HG03064 (cell line): ENCODE measurements at regions not wholly inside any gene's neighbourhood (a gene's known extent, or its start where the extent isn't known, plus 50 kb on each side); places are given as distances from the start of the nearest gene placed in this dataset.

Experiments
- ATAC-seq: cut with Tn5 transposase; IDR thresholded peaks from one replicate; pipeline ENCODE4 v1.9.1; 2021; ENCODE audit warnings: low read depth; ENCODE audit not compliant: unreplicated experiment

DNA sequence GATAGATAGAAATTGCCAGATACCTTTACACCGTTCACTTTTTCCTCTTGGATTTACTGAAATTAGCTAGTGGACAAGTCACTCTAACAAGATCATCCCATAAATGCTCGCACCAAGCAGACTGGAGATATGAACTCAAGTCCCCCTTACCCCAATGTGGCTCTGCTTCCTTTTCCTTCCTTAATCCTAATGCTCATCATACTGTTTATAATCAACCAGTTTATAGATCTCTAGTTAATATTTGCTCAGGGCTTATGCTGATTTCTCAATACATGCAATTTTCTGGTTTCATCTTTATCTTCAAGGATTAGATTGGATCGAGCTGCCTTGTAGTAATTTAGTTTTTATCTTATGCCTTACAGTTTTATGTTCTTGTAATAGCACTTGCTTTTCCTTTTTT, 318.3 kb upstream of the KLHL29 start:
- ATAC-seq, result no peak

DNA sequence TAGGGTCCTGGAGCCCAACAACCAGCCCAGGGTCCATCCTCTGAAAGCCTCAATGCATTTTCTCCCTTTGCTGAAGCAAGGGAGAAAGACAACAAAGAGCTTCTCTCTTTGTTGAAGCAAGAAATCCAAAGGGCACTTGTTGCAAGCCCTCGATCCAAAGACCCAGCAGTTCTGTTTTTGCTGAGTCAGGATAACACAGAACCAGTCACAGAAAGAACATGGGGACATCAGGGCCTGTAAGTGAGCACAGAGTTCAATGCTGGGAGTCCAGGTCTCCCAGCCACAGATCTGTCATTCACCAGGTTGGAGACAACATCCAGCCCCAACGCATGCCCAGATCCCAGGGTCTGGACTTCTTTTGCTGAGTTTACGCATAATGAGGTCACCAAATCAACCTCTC, 315.8 kb upstream of the KLHL29 start:
- no peak for ATAC-seq

DNA sequence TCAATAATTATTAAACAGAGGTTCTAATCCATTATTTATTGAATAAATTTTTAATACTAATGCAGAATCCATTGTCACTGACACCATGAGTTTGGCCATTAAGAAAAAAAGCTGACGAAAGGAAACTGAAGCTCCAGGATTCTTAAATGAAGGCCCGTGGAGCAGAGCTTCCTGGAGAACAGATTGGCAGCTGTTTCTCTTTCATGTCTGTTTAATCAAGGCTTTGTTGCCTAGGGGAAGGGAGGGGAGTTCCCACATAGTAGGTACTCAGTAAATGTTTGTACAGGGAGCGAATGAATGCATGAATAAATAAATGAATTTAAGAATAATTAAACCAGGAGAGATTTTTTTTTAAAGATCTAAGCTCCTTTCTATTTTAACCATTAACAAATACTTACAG, 315.1 kb upstream of the KLHL29 start:
- ATAC-seq, result no peak

DNA sequence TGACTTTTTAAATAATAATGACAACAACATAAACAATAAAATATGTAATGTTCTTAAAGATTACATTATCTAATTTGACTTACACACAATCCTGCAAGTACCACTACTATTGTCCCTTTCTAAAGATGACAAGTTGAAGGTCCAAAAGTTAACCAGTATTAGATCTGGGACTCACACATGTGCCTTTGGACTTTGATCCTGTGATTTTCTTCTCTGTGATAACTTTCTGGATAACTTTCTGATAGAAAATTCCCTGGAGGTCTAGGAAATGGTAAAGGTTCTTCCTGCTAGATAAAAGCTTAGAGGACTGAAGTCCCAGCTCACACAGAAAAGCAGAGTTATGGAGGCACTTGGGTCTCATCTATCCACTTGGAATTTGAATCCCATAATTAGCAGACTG, 311.9 kb upstream of the KLHL29 start:
- no peak for ATAC-seq

DNA sequence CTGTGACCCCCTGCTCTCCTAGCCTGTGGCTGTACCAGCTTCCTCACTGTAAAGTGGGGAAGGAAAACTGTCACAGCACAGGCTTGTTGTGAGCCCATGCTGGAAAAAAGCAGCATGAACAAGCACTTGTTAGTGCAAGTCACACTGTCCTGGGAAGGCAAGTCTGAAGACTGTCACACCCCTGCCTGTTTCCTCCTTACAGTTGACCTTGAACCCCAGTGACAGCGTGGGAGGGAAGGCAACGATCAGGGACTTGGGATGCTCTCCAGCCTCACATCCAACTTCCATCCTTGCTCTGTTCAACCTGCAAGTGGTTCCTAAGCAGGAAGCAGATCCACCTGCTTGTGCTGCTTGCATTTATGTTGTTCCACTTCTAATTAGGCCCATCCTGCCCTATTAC, 311.3 kb upstream of the KLHL29 start:
- no peak for ATAC-seq

DNA sequence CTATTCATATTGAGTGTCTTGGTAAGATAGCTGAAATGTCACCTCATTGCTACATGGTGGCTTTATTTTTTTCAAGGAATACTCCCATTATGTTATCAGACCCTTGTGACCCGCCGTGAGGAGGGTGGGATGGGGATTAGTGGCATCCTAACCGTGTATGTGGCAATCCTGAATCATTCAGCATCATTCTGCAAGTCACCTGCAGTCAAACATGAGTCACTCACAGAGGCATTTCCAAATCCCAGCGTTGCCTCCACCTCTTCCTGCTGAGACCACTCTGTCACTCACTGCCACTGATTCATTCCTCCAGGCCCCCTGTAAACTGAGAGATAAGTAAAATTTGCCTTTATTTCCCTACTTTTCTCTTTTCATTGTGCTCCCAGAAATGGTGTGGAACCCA, 307.4 kb upstream of the KLHL29 start:
- no peak for ATAC-seq

DNA sequence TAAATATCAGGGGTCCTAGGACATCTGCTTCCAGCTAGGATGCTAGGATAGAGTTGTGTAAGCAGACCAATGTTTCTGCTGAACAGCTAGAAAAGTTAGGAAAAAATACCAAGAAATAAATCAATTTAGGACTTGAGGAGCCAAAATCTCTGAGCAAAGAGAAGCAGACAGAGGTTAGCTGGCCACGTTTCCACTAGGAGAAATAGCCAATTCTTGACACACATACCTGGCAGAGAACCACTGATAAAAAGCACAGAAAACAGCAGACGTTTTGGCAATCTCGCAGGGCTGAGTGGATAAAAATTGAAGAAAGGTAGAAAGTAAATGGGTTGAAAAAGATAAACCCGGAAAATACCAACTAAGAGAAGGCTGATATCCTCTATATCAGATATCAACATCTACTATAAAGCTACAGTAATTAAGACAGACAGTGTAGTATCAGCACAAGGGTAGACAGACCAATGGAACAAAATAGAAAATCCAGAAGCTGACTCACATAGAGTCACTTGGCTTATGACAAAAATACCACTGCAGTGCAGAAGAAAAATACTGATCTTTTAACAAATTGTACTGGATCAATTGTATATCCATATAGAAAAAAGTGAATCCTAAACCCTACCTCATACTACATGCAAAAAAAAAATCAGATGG, 306.1 kb upstream of the KLHL29 start:
- no peak for ATAC-seq

DNA sequence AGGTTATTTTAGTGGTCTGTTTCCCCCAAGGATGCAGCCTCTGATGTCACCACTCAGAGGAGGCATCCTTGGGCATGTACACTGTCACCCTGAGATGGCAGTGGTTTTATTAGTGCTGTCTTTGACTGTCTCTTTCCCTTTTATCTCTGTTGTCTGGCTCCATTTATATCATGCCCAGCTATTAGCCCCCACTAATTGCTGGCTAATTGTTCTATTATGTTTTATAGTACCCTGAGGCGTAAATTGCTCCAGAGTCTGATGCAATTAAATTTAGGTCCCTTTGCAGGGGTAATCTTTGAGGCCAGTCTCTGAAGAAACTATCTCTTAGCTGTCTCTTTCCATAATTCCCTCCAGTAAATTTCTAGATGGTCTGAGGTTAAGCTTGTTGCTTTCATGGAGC, 301.0 kb upstream of the KLHL29 start:
- ATAC-seq, result no peak

DNA sequence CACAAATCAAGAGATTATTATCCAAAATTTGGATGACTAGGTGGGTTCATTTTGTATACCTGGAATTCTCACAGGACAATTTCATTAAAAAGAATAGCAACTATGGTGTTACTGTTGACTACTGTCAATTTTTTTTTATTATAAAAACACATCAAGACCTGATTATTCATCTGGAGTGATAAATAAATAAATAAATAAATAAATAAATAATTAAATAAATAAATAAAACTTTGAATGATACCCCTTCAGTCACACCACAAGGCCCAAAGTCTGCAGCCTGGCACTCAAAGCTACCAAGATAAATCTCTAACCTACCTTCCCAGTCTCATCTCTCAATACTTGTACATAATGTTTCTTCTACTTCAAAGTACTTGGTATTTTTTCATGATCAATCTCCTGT, 294.0 kb upstream of the KLHL29 start:
- ATAC-seq, result no peak

DNA sequence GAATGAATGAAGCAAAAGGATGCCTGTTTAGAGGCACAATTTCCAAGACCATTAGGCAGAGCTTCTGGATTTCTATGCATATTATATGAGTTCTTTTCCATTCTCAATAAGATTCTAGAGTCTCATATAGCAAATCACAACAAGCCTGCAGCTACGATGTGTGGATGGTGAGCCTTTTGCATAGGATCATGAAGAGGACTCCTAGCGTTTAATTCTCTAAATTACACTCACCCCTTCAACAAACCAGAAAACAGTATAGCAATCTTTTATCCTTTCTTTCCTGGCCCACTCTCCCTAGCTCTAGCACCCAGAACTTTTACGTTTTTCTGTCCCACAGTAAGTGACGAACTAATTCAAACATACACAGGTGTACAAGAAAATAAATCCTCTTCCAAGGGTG, 293.1 kb upstream of the KLHL29 start:
- ATAC-seq, result no peak

DNA sequence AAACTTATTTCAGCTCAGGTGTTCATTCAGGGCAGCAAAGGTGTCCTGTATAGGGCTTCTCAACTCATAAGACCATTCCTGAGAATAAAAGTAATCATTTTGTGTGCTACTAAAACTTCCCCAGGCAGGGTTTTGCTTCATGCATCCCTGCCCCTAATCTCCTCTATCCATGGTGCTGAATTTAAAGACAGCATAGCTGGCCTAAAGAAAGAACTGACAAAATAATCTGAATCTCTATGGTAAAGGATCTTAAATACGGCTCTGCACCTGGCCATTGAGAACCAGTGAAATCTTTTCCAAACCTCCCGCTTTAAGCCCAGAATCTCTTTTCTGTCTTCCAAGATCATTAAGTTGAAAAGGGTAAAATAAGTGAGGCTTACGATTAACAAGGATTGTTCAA, 292.1 kb upstream of the KLHL29 start:
- ATAC-seq, result no peak

DNA sequence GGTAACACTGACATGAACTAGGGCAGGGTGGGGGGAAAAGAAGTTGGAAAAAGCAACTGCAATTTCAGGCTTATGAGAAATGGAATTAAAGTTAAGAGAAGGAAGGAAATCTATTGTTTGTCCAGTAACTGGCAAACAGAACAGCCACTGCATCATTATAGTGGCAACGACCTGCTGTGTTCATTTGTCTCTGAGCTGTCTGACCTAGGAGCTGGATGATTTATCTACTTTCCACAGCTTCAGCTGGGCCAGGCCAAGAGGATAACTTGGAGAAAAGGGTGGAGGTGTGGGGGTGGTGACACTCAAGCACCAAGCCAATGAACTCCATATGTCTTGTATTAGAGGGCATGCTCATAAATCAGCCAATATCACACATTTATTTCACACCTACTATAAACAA, 291.5 kb upstream of the KLHL29 start:
- no peak for ATAC-seq

DNA sequence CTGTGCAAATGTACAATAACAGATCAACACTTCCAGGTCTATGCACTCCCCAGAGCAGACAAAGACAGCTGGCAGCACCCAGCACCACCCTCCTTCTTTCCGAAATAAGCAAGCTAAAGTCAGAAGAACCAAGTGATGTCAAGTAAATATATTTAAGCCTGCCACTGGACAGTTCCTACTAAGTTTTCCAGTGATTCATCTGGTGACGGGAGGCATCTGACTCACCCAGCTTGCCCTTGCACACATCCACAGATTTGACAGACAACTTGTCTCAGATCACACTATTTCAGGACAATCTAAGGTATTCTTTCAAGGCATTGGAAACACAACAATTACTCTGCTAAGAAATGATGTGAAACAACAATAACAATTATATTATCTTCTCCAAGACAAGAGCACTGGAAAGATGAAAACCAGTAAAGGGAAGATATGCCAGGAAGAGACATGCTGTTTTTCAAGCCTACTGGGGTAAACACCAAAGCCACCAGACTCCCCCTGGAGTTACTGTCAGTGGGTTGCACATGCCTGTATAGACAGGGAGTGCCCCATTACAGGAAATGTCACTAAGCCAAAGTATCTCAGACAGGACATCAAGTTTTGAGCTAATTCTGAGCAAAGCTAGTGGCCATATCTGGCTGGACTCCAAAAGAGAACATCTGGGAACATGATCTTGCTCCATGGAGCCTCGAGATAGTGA, 287.9 kb upstream of the KLHL29 start:
- no peak for ATAC-seq

DNA sequence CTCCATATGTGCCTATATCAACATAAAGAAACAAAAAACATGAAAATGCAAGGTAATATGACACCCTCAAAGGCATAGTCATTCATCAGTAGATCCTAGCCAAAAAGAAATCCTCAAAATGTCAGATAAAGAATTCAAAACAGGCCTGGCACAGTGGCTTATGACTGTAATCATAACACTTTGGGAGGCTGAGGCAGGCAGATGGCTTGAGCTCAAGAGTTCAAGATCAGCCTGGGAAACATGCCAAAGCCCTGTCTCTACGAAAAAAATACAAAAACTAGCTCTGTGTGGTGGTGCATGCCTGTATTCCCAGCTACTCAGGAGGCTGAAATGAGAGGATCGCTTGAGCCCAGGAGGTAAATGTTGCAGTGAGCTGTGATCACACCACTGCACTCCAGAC, 284.6 kb upstream of the KLHL29 start:
- no peak for ATAC-seq

DNA sequence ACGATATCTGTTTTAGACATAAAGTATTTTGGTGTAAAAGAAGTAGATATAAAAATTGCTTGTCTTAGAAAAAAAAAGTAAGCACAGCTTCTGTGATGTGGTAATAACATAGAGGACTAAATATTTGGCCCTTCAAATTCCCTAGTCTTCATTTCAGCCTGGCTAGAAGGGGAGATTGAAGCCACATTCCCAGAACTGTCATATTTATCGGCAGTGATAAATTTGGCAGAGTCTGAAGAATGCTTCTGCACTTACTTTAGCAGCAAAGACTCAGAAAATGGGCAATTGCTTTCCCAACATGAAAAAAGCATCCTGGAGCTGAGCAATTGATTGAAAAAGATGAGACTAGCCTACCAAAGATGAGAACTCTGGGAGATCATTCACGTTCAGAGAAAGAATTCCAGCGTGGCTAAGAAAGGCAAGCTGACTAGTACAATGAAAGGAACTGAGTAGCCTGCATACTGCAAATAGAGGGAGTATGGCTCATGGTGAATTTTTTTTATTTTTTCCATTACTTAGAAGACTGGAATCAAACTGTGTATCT, 278.7 kb upstream of the KLHL29 start:
- ATAC-seq, result no peak

DNA sequence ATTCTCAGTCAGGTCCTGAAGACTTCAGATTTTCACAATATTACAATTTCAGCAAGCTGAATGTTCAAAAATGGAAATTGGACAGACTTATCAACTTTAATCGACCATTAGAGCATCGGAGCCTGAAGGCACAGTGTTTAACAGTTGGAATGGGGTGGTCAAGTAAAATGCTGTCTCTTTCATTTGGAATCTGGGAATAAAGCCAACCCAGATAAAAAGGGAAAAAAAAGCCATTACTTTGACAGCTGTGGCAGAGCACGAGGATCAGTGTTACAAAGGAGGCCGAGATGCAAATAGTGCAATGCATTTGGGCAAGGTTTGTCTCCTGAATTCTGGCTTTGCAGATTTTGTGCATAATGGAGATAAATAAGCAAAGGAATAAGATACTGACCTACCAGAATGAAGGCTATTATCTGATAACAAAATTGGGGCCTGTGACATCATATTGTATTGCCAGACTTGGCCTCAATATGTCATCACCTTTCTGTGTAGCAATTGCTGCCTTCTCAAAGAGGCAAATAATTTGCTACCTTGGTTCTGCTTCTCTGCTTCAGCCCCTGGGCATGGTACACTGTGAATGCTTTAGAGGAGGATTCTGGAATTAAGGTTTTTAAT, 277.5 kb upstream of the KLHL29 start:
- ATAC-seq, result no peak

DNA sequence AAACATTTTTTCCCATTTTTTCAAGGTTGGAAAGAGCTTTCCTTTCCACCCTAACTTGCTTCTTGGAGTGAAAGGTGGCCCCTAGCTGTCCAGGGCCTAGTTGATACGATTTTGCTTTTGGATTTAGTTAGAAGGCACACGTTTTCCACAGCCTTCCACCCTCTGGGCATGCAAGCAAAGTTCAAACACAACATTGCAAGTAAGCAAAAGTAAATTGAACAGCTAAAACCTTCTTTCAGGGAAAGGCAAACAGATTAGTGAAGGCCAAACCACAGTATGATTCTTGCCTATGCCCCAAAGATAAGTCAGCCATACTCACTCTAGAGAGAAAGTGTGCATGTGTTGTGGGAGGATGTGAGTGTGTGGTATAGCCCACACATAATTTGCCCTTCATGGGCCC, 273.7 kb upstream of the KLHL29 start:
- no peak for ATAC-seq

DNA sequence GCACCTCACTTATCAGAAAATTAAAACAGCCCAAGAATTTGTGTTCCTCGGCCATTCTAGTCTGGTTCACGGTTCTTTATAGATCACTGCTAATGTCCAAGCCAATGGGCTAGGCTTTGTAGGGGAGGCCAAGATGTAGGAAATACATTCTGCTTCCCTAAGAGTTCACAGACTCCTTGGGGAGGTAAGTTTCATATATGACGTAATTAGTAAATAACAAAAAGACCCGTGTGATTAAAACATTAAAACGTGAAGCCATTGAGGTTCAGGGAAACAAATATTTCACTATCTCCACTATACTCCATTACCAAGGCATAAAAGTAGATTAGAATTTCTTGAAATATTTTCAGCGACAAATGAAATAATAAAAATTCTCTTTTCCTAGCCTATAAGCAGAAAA, 272.5 kb upstream of the KLHL29 start:
- ATAC-seq, result no peak

DNA sequence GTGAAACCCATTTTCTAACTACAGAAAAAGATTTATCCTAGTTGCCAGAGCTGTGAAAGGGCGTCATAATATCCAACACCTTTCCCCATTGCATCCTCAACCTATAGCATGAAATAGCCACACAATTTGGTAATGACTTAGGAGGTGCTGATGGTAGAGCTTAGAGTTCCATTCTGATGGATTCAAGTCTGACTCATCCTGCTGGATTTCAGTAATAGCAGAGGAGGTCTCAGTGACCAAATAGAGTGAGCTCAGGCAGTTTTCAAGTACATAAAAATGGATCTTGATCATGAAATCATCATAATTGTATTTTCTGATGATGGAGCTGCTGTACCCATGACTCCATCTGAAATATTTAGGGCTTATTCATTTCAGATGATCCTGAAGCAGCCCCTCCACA, 270.7 kb upstream of the KLHL29 start:
- no peak for ATAC-seq

DNA sequence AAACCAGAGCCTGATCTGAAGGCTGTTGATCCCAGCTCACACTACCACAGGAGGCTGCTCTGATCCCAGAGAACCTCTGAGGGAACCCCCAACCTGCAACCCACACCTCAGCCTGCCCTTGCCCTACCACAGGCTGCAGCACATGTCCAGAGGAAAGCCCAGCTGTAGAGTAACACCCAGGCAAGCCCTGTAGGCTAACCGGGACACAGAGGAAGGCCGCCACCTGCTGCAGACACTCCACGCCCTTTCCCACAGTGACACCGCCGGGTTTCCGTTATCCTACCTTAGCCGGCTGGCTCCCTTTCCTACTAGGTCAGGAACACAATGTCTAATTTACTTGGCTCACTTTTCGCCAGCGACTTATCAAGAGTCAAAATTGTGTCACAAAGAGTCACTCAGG, 266.7 kb upstream of the KLHL29 start:
- no peak for ATAC-seq

DNA sequence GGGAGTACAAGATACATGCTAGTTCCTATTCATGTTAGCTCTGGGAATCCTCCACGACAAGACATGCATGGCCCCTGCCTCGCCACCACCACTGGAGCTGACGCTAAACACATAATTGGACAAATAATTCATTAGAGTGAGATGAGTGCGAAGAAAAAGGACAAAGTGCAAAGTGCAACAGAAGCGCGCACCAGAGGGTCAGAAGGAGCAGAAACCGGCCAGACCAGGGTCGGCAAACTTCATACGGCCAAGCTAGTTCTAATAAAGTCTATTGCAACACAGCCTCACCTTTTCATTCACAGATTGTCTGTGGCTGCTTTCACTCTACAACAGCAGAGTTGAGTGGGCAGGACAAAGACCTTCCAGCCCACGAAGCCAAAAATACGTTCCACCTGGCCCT, 266.1 kb upstream of the KLHL29 start:
- ATAC-seq, result no peak

DNA sequence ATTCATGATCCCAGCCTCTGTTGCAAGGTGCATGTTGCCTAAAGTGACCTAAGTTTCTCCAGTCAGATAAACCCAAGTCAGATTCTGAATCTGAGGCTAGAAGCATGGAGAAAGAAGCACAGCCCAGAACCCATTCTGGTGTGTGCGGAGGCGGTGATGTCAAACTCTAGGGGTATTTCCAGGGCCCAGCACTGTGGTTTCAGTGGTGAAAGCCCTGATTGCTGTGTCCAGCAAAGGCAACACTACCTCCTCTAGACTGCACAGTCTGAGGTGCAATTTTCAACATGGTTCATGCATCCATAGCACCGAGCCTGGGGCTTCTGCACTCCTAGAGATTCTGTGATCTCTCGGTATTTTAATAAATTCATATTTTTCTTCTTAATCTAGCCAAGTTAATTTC, 264.8 kb upstream of the KLHL29 start:
- ATAC-seq, result no peak
